HL-60 (cell line): ENCODE measurements at regions not wholly inside any gene's neighbourhood (a gene's known extent, or its start where the extent isn't known, plus 50 kb on each side); places are given as distances from the start of the nearest gene placed in this dataset.

Experiments
- DNase-seq, 2 experiments: peaks; one replicate each; pipeline ENCODE4 v3.0.0-alpha.2; 2010 to 2020; ENCODE audit warnings: low read depth in 1 of 2, low spot score in 1 of 2
- H3K27ac ChIP-seq: fragments of 250-450 bp; sonication (Bioruptor Pico); replicated peaks from 2 replicates; pipeline ENCODE4 v1.5.1; 2020; ENCODE audit warnings: mild to moderate bottlenecking, moderate library complexity
- H3K27me3 ChIP-seq: fragments of 250-450 bp; sonication (Bioruptor Pico); 2 replicates; pipeline ENCODE4 v1.5.1; 2021; ENCODE audit warnings: mild to moderate bottlenecking, moderate library complexity; ENCODE audit not compliant: insufficient read depth, poor library complexity, severe bottlenecking
- H3K4me3 ChIP-seq: replicated peaks from 2 replicates; pipeline ENCODE4 v1.5.1; 2011; ENCODE audit warnings: mild to moderate bottlenecking, control low read depth, low read length; ENCODE audit not compliant: insufficient read depth
- GABPA ChIP-seq: IDR thresholded peaks from 2 replicates; pipeline ENCODE4 v1.6.1; 2012; ENCODE audit warnings: low read depth
- POLR2AphosphoS5 ChIP-seq: IDR thresholded peaks from 2 replicates; pipeline ENCODE4 v1.6.1; 2012; ENCODE audit warnings: low read depth
- SPI1 ChIP-seq: IDR thresholded peaks from 2 replicates; pipeline ENCODE4 v1.6.1; 2012; ENCODE audit warnings: low read depth, mild to moderate bottlenecking, borderline replicate concordance
- TF ChIP-seq, protein P1 (sequence below): IDR thresholded peaks from 2 replicates; pipeline ENCODE4 v1.6.1; 2012; ENCODE audit warnings: low read depth; ENCODE audit not compliant: insufficient replicate concordance
- TF ChIP-seq, protein P2 (sequence below): IDR thresholded peaks from one replicate; pipeline ENCODE4 v1.5.1; 2011; ENCODE audit warnings: low read length, control low read depth, inconsistent platforms; ENCODE audit not compliant: insufficient read depth

- DNase-seq = no peak
- Histone ChIP-seq H3K4me3 (no peak overlapping the region), H3K27me3 (no peaks in the 10 kb centered on the region), H3K27ac (no peak overlapping the region)
- TF ChIP-seq, protein P1, sequence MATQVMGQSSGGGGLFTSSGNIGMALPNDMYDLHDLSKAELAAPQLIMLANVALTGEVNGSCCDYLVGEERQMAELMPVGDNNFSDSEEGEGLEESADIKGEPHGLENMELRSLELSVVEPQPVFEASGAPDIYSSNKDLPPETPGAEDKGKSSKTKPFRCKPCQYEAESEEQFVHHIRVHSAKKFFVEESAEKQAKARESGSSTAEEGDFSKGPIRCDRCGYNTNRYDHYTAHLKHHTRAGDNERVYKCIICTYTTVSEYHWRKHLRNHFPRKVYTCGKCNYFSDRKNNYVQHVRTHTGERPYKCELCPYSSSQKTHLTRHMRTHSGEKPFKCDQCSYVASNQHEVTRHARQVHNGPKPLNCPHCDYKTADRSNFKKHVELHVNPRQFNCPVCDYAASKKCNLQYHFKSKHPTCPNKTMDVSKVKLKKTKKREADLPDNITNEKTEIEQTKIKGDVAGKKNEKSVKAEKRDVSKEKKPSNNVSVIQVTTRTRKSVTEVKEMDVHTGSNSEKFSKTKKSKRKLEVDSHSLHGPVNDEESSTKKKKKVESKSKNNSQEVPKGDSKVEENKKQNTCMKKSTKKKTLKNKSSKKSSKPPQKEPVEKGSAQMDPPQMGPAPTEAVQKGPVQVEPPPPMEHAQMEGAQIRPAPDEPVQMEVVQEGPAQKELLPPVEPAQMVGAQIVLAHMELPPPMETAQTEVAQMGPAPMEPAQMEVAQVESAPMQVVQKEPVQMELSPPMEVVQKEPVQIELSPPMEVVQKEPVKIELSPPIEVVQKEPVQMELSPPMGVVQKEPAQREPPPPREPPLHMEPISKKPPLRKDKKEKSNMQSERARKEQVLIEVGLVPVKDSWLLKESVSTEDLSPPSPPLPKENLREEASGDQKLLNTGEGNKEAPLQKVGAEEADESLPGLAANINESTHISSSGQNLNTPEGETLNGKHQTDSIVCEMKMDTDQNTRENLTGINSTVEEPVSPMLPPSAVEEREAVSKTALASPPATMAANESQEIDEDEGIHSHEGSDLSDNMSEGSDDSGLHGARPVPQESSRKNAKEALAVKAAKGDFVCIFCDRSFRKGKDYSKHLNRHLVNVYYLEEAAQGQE = no peak
- no peak for TF ChIP-seq SPI1
- TF ChIP-seq, protein P2, sequence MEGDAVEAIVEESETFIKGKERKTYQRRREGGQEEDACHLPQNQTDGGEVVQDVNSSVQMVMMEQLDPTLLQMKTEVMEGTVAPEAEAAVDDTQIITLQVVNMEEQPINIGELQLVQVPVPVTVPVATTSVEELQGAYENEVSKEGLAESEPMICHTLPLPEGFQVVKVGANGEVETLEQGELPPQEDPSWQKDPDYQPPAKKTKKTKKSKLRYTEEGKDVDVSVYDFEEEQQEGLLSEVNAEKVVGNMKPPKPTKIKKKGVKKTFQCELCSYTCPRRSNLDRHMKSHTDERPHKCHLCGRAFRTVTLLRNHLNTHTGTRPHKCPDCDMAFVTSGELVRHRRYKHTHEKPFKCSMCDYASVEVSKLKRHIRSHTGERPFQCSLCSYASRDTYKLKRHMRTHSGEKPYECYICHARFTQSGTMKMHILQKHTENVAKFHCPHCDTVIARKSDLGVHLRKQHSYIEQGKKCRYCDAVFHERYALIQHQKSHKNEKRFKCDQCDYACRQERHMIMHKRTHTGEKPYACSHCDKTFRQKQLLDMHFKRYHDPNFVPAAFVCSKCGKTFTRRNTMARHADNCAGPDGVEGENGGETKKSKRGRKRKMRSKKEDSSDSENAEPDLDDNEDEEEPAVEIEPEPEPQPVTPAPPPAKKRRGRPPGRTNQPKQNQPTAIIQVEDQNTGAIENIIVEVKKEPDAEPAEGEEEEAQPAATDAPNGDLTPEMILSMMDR = no peak
- TF ChIP-seq POLR2AphosphoS5 = no peak
- no peak for TF ChIP-seq GABPA
Observed at GRCh38 chr14:25472700-25473099, 422.8 kb upstream of the STXBP6 start.

DNA sequence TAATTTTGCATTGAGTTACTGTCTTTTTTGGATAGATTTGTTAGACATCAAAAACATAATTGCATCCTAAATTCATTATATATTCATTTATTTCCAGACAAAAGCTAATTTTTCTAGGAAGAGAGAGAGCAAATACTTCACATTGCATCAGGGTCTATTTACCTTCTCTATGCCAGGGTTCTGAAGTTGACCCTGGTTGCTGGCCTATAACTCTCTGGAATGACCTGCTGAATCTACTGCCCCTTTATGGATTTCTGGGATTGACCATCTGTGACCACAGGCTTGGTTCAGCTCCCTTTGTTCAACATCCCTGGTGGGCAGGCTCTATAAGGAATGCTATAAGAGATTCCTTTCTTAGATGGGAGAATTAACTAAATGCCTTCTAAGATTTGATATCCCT lies 414.8 kb upstream of the STXBP6 start:
- no peak overlapping the region for H3K27ac ChIP-seq

DNA sequence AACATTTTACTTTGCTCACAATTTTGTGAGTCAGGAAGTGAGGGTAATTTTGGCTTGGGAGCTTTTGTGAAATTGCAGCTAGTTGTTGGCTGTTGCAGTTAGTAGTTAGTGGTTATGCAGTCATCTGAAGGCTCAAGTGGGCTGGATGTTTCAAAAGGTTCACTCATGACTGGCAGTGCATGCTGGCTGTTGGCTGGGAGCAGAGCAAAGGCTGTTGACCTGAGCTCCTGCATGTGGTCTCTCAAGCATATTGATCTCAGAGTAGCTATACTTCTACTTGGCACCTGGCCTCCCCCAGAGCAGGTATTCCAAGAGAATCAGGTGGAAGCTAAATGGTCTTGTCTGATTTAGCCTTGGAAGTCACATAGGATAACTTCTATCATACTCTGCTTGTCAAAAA lies 414.1 kb upstream of the STXBP6 start:
- Histone ChIP-seq H3K27me3 (no peaks in the 10 kb centered on the region), H3K27ac (no peak overlapping the region), H3K4me3 (no peak overlapping the region)
- TF ChIP-seq POLR2AphosphoS5 = no peak
- TF ChIP-seq, protein P1 = no peak
- DNase-seq = no peak

More for the DNA sequence above, 414.8 kb upstream of the STXBP6 start:
- no peak for DNase-seq
- no peak overlapping the region for H3K4me3 ChIP-seq
- no peaks in the 10 kb centered on the region for H3K27me3 ChIP-seq
- TF ChIP-seq POLR2AphosphoS5 (no peak), SPI1 (no peak), GABPA (no peak)
- TF ChIP-seq, protein P2 = no peak
- TF ChIP-seq, protein P1 = no peak

DNA sequence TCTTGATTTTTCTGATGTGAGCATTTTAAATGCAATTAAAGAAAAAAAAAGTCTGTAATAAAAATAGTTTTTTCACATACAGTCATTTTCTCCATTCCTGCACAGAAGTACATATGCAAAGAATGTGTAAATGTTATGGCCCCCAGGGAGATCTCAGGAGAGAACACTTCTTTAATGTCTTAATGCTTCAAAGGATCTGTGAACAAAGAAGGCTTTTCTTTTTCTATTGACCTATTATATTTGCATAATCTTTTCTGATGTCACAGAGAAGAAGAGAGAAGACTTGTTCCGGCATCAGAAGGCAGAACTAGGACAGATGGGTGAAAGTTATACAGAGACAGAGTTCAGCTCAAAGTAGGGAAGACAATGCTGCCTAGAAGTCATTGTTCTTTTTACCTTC lies 413.5 kb upstream of the STXBP6 start:
- Histone ChIP-seq H3K27me3 (no peaks in the 10 kb centered on the region), H3K4me3 (no peak overlapping the region), H3K27ac (no peak overlapping the region)
- TF ChIP-seq, protein P2 = no peak
- TF ChIP-seq, protein P1 = no peak
- TF ChIP-seq SPI1 (no peak), POLR2AphosphoS5 (no peak), GABPA (no peak)
- no peak for DNase-seq
